ENCODE measurements at regions not wholly inside any gene's neighbourhood (a gene's known extent, or its start where the extent isn't known, plus 50 kb on each side); places are given as distances from the start of the nearest gene placed in this dataset.
A peak's percentile ranks its signal among the peaks of the same experiment; 100 is the strongest.

DNA sequence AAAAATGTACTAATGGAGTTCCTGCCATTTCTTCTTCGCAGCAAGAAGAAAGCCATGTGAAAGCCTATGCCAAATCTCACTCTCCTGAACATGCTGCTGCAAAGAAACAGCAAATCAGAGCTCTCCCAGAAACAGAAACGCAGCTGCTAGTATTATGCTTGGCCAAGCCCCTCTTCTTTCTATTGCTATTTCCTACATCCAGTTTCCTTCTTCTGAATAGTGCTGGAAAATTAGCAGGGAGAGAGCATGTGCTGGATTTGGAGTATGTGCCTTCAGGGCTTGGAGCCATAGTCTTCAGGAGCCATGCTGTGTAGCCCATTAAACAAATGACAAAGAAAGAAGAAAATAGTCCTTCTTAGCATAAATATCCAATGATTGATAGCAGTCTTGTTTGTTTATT, 852.0 kb upstream of the PHF14 start:
- peak overlapping the region; percentile 6 for H3K27ac Mint-ChIP-seq
- Histone ChIP-seq H3K4me2 (peak overlapping the region; percentile 52), H3K4me3 (no peak overlapping the region), H3K9me3 (ENCODE audit: low read depth) (no peaks in the 10 kb centered on the region), H3K9ac (no peak overlapping the region), H3K27ac (peak overlapping the region; percentile 92), H3K27me3 (no peaks in the 10 kb centered on the region), H3K36me3 (no peaks in the 10 kb centered on the region), H3K4me1 (peaks cover 37% of the 10 kb centered on the region), H4K20me1 (ENCODE audit: low read depth) (no peaks in the 10 kb centered on the region), H3F3A (ENCODE audit: low read depth) (peaks cover 37% of the 10 kb centered on the region), H3K79me2 (ENCODE audit: low read depth) (no peaks in the 10 kb centered on the region), H2AFZ (replicated peaks) (peak overlapping the region; percentile 53)
- no peak overlapping the region for H3K4me3 Mint-ChIP-seq
- peaks cover 28% of the 10 kb centered on the region for H3K4me1 Mint-ChIP-seq
- no peaks in the 10 kb centered on the region for H3K9me3 Mint-ChIP-seq
- no peaks in the 10 kb centered on the region for H3K36me3 Mint-ChIP-seq
- peak; percentile 35 for DNase-seq (ENCODE audit: low spot score)
- TF ChIP-seq EZH2 (IDR thresholded peaks at IDR 0.05) (no peak), EZH2phosphoT487 (IDR thresholded peaks at IDR 0.05) (no peak)
- TF ChIP-seq, protein P1, sequence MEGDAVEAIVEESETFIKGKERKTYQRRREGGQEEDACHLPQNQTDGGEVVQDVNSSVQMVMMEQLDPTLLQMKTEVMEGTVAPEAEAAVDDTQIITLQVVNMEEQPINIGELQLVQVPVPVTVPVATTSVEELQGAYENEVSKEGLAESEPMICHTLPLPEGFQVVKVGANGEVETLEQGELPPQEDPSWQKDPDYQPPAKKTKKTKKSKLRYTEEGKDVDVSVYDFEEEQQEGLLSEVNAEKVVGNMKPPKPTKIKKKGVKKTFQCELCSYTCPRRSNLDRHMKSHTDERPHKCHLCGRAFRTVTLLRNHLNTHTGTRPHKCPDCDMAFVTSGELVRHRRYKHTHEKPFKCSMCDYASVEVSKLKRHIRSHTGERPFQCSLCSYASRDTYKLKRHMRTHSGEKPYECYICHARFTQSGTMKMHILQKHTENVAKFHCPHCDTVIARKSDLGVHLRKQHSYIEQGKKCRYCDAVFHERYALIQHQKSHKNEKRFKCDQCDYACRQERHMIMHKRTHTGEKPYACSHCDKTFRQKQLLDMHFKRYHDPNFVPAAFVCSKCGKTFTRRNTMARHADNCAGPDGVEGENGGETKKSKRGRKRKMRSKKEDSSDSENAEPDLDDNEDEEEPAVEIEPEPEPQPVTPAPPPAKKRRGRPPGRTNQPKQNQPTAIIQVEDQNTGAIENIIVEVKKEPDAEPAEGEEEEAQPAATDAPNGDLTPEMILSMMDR (IDR thresholded peaks at IDR 0.05), result no peak
- no peaks in the 10 kb centered on the region for H3K27me3 Mint-ChIP-seq (ENCODE audit: insufficient read depth, low read depth)

DNA sequence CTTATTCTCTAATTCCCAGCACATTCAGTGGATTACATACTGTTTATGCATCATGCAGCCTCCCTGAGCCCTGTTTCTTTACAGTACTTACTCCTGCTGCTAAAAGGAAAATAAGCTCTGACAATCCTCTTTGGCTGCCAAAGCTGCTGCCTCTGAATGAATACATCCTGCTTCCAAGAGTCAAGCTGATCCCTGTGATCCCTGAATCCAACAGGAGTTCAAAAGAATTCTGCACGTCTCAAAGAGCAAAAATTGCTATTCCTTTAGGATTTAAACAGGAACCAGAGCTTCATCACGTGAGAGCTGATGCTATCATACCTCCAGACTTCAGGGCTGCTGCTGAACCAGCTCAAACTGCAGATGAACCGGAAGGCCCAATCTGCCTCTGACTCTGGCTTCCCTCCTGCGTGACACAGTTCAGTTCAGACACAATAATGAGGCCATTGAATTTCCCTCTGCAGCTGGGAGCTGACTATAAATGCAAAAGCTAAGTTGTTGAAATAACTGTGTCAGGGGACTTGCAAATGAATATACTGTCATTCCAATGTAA, 851.0 kb upstream of the PHF14 start:
- H3K27me3 Mint-ChIP-seq (ENCODE audit: insufficient read depth, low read depth), result no peaks in the 10 kb centered on the region
- Histone ChIP-seq H3K27me3 (no peaks in the 10 kb centered on the region), H3K27ac (peak overlapping the region; percentile 92), H3K9me3 (ENCODE audit: low read depth) (no peaks in the 10 kb centered on the region), H3K36me3 (no peaks in the 10 kb centered on the region), H2AFZ (replicated peaks) (no peak overlapping the region), H3K4me3 (no peak overlapping the region), H3K4me1 (peaks cover 37% of the 10 kb centered on the region), H3K9ac (no peak overlapping the region), H4K20me1 (ENCODE audit: low read depth) (no peaks in the 10 kb centered on the region), H3K4me2 (peak overlapping the region; percentile 52), H3K79me2 (ENCODE audit: low read depth) (no peaks in the 10 kb centered on the region), H3F3A (ENCODE audit: low read depth) (peaks cover 37% of the 10 kb centered on the region)
- H3K4me3 Mint-ChIP-seq, result peak overlapping the region; percentile 54
- no peaks in the 10 kb centered on the region for H3K36me3 Mint-ChIP-seq
- H3K9me3 Mint-ChIP-seq, result no peaks in the 10 kb centered on the region
- peak; percentile 75 for DNase-seq (ENCODE audit: low spot score)
- no peak for TF ChIP-seq EZH2 (IDR thresholded peaks at IDR 0.05)
- TF ChIP-seq EZH2phosphoT487 (IDR thresholded peaks at IDR 0.05), result no peak
- TF ChIP-seq, protein P1 (IDR thresholded peaks at IDR 0.05), result no peak
- H3K4me1 Mint-ChIP-seq, result peaks cover 28% of the 10 kb centered on the region
- peak overlapping the region; percentile 6 for H3K27ac Mint-ChIP-seq

- DNase-seq (ENCODE audit: low spot score), result peak; percentile 47
- H3K4me3 Mint-ChIP-seq, result no peak overlapping the region
These were observed 844.9 kb upstream of the PHF14 start for GRCh38 chr7:10128748-10129147.

More at GRCh38 chr7:10128748-10129147, 844.9 kb upstream of the PHF14 start:
- Histone ChIP-seq H3K4me2 (no peak overlapping the region), H3F3A (ENCODE audit: low read depth) (peaks cover 3% of the 10 kb centered on the region), H3K9ac (no peak overlapping the region), H3K9me3 (ENCODE audit: low read depth) (no peaks in the 10 kb centered on the region), H4K20me1 (ENCODE audit: low read depth) (no peaks in the 10 kb centered on the region), H3K4me1 (peaks cover 2% of the 10 kb centered on the region), H3K27me3 (no peaks in the 10 kb centered on the region), H3K4me3 (no peak overlapping the region), H2AFZ (replicated peaks) (no peak overlapping the region), H3K79me2 (ENCODE audit: low read depth) (no peaks in the 10 kb centered on the region), H3K27ac (no peak overlapping the region), H3K36me3 (no peaks in the 10 kb centered on the region)
- H3K4me1 Mint-ChIP-seq, result peaks cover under 1% of the 10 kb centered on the region
- H3K9me3 Mint-ChIP-seq, result no peaks in the 10 kb centered on the region
- H3K36me3 Mint-ChIP-seq, result no peaks in the 10 kb centered on the region
- no peak overlapping the region for H3K27ac Mint-ChIP-seq
- H3K27me3 Mint-ChIP-seq (ENCODE audit: insufficient read depth, low read depth), result no peaks in the 10 kb centered on the region
- TF ChIP-seq EZH2 (IDR thresholded peaks at IDR 0.05), result no peak
- TF ChIP-seq, protein P1 (IDR thresholded peaks at IDR 0.05), result peak; percentile 54
